NCI-H748 (cell line): ENCODE measurements at regions not wholly inside any gene's neighbourhood (a gene's known extent, or its start where the extent isn't known, plus 50 kb on each side); places are given as distances from the start of the nearest gene placed in this dataset.

Experiments used
- DNase-seq: peaks from one replicate; lab custom pipeline; 2025; ENCODE audit not compliant: unreplicated experiment; lab: John Stamatoyannopoulos, UW

GRCh38 chr9:78848061-78848460 is 551.1 kb downstream of the PSAT1 start:
- DNase-seq, result no peak

GRCh38 chr9:78856144-78856543 is 559.2 kb downstream of the PSAT1 start:
- no peak for DNase-seq

- no peak for DNase-seq
These were observed 559.9 kb downstream of the PSAT1 start for GRCh38 chr9:78856781-78857180.

GRCh38 chr9:78857373-78858225 is 560.7 kb downstream of the PSAT1 start:
- no peak for DNase-seq

GRCh38 chr9:78858266-78858665 is 561.3 kb downstream of the PSAT1 start:
- DNase-seq, result no peak

DNA sequence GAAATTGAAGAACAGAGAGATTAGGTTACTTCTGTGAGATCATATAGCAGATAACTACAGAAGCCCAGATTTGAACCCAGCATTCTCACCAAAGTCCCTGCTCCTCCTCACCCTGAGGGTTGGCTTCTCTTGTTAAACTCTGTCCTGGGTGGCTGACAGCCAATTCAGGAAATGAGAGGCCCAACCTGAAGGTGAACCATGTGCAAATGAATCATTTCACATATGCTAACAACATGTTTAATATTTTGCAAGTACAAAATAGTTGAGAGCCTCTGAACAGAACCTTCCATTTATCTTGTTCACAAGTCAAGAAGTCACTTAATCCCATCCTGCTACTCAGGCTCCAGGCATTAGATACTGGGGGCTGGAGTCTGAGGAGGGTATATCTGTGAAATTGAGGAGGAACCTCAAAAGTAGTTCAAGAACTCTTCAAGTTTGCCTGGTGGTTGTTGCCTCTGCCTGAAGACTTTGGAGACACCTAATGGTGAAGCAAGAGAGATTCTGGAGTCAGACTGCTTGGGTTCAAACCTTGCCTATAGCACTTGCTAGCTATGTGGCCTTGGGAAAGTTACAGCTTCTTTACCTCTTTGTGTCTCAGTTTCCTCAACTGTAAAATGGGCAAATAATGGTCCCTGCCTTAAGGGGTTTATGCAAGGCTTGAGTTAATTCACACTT is 564.0 kb downstream of the PSAT1 start:
- no peak for DNase-seq

- no peak for DNase-seq
These were observed 566.6 kb downstream of the PSAT1 start for GRCh38 chr9:78863531-78863930.

GRCh38 chr9:78865737-78866136 is 568.8 kb downstream of the PSAT1 start:
- peak; percentile 14 for DNase-seq

- DNase-seq, result no peak
These were observed 569.5 kb downstream of the PSAT1 start for GRCh38 chr9:78866207-78867132.

DNA sequence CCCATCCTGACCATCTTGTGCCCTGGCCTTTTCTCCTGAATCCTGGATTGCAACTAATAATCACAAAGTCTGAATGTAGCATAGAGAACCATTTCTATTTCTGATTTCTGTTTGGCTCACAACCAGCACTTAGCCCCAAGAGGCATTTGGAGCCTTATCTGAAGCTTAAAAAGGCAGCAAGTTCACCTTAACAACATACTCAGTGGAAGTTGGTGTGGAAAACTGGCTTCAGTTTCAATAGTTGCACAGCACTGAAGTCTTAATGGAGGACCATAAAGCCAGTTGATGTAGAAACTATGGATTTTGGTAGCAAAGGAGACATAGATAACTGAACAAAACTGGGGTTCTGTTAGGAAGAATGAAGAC is 574.1 kb downstream of the PSAT1 start:
- no peak for DNase-seq

DNA sequence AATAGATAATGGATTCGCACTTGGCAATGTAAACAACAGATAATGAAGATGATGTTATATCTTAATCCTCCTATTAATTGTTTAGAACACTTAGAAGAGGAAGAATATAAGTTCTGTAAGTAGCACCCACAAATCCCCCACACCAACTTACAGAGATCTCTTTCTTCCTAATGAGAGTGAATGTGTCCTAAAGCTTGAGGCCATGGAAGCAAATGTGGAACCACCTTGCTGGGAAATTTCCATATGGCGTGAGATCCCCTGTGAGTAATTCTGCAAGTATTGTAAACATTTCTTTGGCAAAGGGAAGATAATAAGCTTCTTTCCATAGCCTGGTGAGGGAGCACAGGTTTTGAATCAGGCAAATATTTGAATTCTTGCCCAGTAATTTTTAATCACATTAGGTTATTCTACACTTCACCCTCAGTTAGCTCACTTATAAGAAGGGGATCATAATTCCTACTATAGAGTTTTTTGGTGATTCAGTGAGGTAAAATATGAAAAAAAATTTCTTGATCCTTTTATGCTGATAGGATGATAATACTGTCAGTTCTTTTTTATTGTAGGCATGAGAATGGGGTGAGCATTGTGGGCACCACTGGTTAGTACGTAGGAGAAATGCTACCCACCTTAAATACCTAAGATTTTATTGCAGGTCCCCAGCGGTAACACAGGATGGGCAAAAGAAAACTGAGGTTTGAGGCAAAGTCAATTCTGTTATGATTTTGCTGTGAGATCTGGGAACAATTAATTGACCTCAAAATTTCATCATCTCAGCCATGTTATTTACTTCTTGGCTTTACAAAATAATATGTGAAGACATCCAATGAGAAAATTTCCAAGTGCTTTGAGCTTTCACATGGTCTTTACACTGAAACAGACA is 574.8 kb downstream of the PSAT1 start:
- DNase-seq, result no peak

- DNase-seq, result no peak
These were observed 577.1 kb downstream of the PSAT1 start for GRCh38 chr9:78874061-78874460.

DNA sequence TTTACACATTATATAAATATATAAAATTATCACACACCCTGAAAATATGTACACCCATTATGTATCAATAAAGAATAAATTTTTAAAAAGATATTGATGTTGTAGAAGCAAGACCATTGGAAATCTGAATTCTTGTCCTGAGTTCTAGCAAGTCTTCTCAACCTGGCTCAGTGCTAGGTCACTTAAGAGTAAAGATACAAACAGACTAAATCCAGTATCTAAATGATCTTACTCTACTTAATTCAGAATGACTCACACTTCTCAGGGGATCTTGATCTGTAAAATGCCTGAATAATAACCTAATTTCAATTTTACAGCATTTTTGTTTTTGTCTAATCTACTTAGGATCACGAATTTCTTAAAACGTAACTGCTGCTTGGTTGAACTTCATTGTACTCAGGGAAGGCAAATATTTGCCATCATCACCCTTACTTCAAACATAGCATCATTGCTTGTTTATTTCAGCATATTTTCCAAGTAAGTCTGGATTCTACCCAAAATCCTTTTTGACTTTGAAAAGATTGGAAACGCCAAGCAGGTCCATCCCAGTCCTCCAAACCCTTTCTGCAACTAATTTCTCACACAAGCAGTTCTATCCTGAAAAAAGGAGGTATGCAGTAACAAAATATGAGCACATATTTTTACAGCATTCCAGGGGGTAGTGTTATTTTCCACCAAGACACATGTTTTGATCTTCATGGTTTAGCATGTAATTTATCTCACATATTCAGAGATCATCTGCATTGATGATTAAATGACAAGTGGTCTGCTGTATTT is 582.6 kb downstream of the PSAT1 start:
- DNase-seq, result no peak

DNA sequence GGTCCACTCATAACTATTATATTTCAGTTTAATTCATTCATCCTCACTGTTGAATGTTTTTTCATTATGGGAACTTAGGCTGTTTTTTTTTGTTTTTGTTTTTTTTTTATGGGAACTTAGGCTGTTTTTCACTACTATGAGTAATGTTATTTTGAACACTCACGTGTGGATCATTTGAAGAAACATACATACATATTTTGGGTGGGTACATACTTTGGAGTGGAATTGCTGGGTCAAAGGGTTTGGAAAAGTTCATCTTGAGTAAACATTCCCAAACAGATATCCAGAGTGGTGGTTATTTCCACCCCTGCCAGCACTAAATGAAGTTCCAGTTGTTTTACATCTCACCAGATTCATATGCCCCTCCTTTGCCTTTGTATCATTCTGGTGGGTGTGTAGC is 584.4 kb downstream of the PSAT1 start:
- no peak for DNase-seq

GRCh38 chr9:78882481-78882880 is 585.6 kb downstream of the PSAT1 start:
- DNase-seq, result no peak

- DNase-seq, result no peak
These were observed 587.8 kb downstream of the PSAT1 start for GRCh38 chr9:78884611-78885150.

DNA sequence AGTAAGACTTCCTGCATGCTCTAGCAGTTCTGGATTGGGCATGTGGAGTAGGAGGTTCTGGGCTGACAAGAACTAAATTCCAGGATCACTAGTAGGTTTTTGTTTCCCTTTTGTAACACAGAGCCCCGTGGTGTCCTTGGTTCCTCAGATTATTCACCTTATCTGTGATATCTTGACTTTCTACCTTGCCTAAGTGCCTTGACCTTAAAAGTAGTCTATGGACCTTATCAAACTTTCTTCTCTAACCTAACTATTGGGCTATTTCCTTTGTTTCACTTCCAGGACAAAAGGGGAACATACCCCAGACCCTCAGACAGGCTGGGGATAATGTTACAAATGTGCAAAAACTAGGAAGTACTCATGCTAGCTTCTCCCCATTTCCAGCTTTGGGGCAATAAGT is 595.3 kb downstream of the PSAT1 start:
- DNase-seq, result no peak

GRCh38 chr9:78892769-78893168 is 595.8 kb downstream of the PSAT1 start:
- DNase-seq, result no peak

- no peak for DNase-seq
These were observed 597.0 kb downstream of the PSAT1 start for GRCh38 chr9:78893774-78894401.
